ENCODE measurements at regions not wholly inside any gene's neighbourhood (a gene's known extent, or its start where the extent isn't known, plus 50 kb on each side); places are given as distances from the start of the nearest gene placed in this dataset.

DNA sequence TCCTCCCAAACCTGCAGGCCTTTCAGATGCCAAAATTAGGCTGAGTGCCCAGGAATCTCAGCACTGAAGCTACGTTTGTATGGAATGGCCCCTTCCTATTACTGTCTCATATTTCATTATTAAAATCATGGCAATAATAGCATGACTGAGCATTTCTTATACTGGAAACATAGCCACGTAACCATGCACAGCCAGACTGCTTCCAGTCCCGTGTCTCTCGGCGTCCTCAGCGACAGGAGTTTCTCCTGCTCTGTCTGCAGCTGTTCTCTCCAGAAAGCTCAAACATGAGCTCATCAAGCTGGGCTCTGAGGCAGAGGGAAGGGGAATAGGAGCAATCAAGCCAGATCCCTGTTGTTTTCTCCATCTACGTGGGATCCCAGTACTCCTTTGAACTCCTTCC, 104.0 kb downstream of the CDC7 start:
- no peak for DNase-seq (ENCODE audit: low read depth, low spot score)
- H3K36me3 ChIP-seq (ENCODE audit: control insufficient read depth in 2 of 2, extremely low read depth in 1 of 2, insufficient read depth in 2 of 2, low read length in 2 of 2), result no peaks in the 10 kb centered on the region
- TF ChIP-seq, protein P1, sequence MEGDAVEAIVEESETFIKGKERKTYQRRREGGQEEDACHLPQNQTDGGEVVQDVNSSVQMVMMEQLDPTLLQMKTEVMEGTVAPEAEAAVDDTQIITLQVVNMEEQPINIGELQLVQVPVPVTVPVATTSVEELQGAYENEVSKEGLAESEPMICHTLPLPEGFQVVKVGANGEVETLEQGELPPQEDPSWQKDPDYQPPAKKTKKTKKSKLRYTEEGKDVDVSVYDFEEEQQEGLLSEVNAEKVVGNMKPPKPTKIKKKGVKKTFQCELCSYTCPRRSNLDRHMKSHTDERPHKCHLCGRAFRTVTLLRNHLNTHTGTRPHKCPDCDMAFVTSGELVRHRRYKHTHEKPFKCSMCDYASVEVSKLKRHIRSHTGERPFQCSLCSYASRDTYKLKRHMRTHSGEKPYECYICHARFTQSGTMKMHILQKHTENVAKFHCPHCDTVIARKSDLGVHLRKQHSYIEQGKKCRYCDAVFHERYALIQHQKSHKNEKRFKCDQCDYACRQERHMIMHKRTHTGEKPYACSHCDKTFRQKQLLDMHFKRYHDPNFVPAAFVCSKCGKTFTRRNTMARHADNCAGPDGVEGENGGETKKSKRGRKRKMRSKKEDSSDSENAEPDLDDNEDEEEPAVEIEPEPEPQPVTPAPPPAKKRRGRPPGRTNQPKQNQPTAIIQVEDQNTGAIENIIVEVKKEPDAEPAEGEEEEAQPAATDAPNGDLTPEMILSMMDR (optimal IDR thresholded peaks at IDR 0.05 in 1 of 3, IDR thresholded peaks at IDR 0.05 in 1 of 3, conservative IDR thresholded peaks at IDR 0.05 in 1 of 3; ENCODE audit: extremely low read depth in 1 of 3, insufficient read depth in 2 of 3, low read length in 3 of 3), result no peak
- TF ChIP-seq EZH2 (IDR thresholded peaks at IDR 0.05; ENCODE audit: low read length), result no peak
- no peak overlapping the region for H3K4me3 ChIP-seq (ENCODE audit: control insufficient read depth in 2 of 3, extremely low read depth in 1 of 3, insufficient read depth in 2 of 3, low read depth in 1 of 3, low read length in 3 of 3)
- H4K20me1 ChIP-seq (ENCODE audit: control insufficient read depth, extremely low read depth, insufficient read depth, low read length), result no peaks in the 10 kb centered on the region
- H3K4me1 ChIP-seq (ENCODE audit: control insufficient read depth, extremely low read depth, insufficient read depth, low read length), result peaks cover 10% of the 10 kb centered on the region
- no peaks in the 10 kb centered on the region for H3K27me3 ChIP-seq (ENCODE audit: control insufficient read depth, extremely low read depth, insufficient read depth, low read length)
- no peak overlapping the region for H3K27ac ChIP-seq (ENCODE audit: control insufficient read depth, insufficient read depth, low read length)
- H3K79me2 ChIP-seq (ENCODE audit: control insufficient read depth, insufficient read depth, low read length), result no peaks in the 10 kb centered on the region
- H2AFZ ChIP-seq (ENCODE audit: control insufficient read depth, low read length), result no peak overlapping the region
- H3K9me3 ChIP-seq (ENCODE audit: control insufficient read depth, low read depth, low read length), result no peaks in the 10 kb centered on the region
- no peak overlapping the region for H3K9ac ChIP-seq (ENCODE audit: control insufficient read depth, extremely low read depth, insufficient read depth, low read length)
- no peaks in the 10 kb centered on the region for H3K9me1 ChIP-seq (ENCODE audit: control insufficient read depth, extremely low read depth, insufficient read depth, low read length)
- no peak overlapping the region for H3K4me2 ChIP-seq (ENCODE audit: control insufficient read depth, extremely low read depth, insufficient read depth, low read depth, low read length)
- dilution Hi-C loops (cut with MboI; ENCODE audit: extremely low pct_ligation_motif_present, low sequenced_read_pairs), result no loop called here
- no peak for FAIRE-seq

DNA sequence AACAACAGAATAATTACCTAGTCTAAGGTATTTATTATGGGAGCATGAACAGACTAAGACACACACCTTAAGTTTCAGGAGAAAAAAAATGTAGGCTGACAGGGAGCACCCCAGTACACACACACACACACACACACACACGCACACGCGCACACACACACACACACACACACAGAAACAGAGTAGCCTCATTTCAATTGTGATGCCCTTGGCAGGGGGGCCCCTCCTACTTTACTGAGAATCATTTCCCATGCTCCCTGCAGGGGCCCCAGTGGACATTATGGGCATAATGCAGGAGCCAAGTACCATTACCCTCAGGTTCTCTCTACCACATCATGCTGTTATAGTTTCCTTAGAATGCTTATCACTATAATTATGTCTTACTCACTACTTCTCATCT, 104.9 kb downstream of the CDC7 start:
- dilution Hi-C loops (cut with MboI; ENCODE audit: extremely low pct_ligation_motif_present, low sequenced_read_pairs), result no loop called here
- H3K27me3 ChIP-seq (ENCODE audit: control insufficient read depth, extremely low read depth, insufficient read depth, low read length), result no peaks in the 10 kb centered on the region
- TF ChIP-seq, protein P1 (optimal IDR thresholded peaks at IDR 0.05 in 1 of 3, IDR thresholded peaks at IDR 0.05 in 1 of 3, conservative IDR thresholded peaks at IDR 0.05 in 1 of 3; ENCODE audit: extremely low read depth in 1 of 3, insufficient read depth in 2 of 3, low read length in 3 of 3), result no peak
- TF ChIP-seq EZH2 (IDR thresholded peaks at IDR 0.05; ENCODE audit: low read length), result no peak

More for the DNA sequence above, 104.9 kb downstream of the CDC7 start:
- no peak overlapping the region for H3K27ac ChIP-seq (ENCODE audit: control insufficient read depth, insufficient read depth, low read length)
- H3K4me1 ChIP-seq (ENCODE audit: control insufficient read depth, extremely low read depth, insufficient read depth, low read length), result peaks cover 19% of the 10 kb centered on the region
- no peak overlapping the region for H2AFZ ChIP-seq (ENCODE audit: control insufficient read depth, low read length)
- no peak overlapping the region for H3K4me2 ChIP-seq (ENCODE audit: control insufficient read depth, extremely low read depth, insufficient read depth, low read depth, low read length)
- DNase-seq (ENCODE audit: low read depth, low spot score) (no peak), FAIRE-seq (no peak)
- H3K9me1 ChIP-seq (ENCODE audit: control insufficient read depth, extremely low read depth, insufficient read depth, low read length), result no peaks in the 10 kb centered on the region
- no peak overlapping the region for H3K9ac ChIP-seq (ENCODE audit: control insufficient read depth, extremely low read depth, insufficient read depth, low read length)
- no peaks in the 10 kb centered on the region for H3K36me3 ChIP-seq (ENCODE audit: control insufficient read depth in 2 of 2, extremely low read depth in 1 of 2, insufficient read depth in 2 of 2, low read length in 2 of 2)
- H3K79me2 ChIP-seq (ENCODE audit: control insufficient read depth, insufficient read depth, low read length), result no peaks in the 10 kb centered on the region
- no peaks in the 10 kb centered on the region for H3K9me3 ChIP-seq (ENCODE audit: control insufficient read depth, low read depth, low read length)
- H3K4me3 ChIP-seq (ENCODE audit: control insufficient read depth in 2 of 3, extremely low read depth in 1 of 3, insufficient read depth in 2 of 3, low read depth in 1 of 3, low read length in 3 of 3), result no peak overlapping the region
- no peaks in the 10 kb centered on the region for H4K20me1 ChIP-seq (ENCODE audit: control insufficient read depth, extremely low read depth, insufficient read depth, low read length)

All from keratinocyte (primary cell).